ENCODE measurements at regions not wholly inside any gene's neighbourhood (a gene's known extent, or its start where the extent isn't known, plus 50 kb on each side); places are given as distances from the start of the nearest gene placed in this dataset.

- no peak for TF ChIP-seq EZH2 (IDR thresholded peaks at IDR 0.05; ENCODE audit: low read depth)
- no peak for TF ChIP-seq CTCF (conservative IDR thresholded peaks at IDR 0.05)
Observed at GRCh38 chr2:6783238-6783614, 82.5 kb downstream of the CMPK2 start.

All from PC-9 (cell line).